HG03342 (cell line): ENCODE measurements at regions not wholly inside any gene's neighbourhood (a gene's known extent, or its start where the extent isn't known, plus 50 kb on each side); places are given as distances from the start of the nearest gene placed in this dataset.

Experiments
- ATAC-seq: cut with Tn5 transposase; IDR thresholded peaks from one replicate; pipeline ENCODE4 v1.9.1; 2021; ENCODE audit warnings: mild to moderate bottlenecking, moderate library complexity; ENCODE audit not compliant: unreplicated experiment

DNA sequence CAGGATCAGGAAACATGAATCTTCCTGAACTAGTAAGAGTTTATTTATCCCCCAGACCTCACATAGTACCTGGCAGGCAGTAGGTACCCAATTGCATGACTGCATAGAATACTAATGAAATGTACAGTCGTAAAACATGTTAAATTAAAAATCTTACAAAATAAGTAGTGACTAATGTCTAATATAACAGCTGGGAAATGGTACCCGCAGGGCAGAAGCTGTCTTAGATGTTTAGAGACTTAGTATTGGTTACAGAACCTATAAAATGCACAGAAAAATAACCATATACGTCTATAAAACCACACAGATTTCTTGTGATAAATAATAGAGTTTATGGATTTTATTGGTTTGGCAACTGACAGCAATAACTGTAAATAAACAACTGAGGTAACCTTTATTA, 139.1 kb upstream of the GMDS start:
- no peak for ATAC-seq

DNA sequence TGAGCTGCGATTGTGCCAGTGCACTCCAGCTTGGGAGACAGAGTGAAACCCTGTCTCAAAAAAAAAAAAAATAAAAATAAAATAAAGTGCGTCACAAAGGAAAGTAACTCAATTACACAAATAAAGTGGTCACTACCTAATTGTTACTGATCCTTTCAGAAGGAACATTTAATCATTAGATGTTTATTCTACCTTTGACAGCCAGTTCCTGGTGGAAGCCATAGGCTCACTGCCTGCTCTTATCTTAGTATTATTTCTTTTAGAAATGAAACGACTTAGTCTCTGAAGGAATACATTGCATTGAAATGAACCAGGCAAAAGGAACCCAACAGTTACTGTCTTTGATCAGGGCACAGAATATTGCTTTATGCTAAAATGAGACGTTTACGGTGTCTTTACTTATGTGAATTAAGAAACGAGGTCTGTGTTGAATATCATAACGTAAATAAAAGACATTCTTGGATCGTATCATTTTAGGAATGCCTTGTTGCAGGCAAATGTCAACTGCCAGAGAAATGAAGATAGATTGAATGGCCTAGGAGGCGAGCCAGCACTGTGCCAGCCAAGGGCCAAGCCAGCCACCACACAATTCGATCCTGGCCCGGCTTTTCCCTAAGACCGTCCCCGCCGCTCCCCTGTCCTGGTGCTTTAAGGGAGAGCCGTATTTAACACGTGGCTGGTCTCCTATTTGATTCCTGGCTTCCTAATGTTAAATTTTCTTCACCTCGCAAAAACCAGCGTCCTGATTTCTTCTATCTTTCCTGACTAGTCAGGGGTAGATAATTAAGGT, 136.7 kb upstream of the GMDS start:
- ATAC-seq, result no peak

DNA sequence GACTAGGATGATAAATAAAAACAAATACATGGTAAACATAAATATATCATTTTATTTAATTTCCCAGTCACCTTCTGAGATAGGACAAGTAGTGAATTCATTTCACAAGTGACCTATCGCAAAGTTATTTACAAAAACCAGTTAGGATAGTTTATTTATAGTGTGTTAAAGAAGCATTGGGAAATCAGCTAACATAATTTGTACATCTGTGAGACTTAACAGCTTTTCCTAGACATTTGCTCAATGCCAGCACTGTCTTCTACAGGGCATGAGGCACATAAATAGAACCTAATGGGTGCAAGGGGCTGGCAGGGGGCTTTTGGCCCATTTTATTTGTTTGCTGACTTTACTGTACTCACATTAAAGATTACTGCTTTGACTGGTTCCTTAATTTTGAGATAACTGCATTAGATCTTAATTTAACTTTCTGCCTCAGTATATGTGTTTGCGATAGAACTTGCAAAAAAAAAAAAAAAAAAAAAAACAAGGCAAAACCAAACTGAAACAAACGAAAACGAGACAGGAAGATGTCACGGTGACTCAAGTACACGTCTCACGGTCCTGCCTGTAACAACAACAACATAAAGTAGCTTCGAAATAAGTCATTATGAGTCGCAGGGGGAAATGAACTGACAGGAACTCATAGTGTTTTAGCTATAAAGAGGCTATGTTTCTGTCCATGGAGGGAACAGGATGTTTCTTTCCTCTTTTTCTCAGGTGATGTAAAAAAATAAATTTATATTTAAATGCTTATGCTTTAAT, 133.7 kb upstream of the GMDS start:
- ATAC-seq, result no peak

DNA sequence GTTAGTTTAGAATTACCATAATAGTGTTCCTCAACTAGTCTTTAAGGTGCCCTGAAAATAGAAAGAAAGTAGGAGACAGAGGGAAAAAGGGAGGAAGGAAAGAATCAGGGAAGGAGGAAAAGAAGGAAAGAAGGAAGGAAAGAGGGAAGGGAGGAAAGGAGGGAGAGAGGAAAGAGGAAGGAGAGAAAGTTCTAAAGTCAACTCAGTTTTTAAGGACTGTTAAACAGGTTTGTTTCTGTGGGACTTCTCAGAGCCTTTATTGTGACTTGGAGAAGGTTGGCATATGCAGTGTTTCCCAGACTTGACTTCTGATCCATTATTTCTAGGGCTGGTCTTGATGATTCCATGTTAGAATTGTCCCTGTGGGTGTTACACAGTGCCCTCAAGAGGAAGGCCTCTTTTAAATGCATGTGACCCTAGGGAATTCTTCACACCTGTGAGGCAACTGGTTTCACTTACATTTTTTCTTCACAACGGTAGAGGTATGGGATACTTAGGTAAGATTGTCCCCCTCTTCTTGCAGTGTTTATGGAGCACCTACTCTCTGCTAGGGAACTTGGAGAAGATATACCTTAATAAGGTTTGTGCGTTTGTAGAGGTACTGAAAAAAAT, 132.7 kb upstream of the GMDS start:
- ATAC-seq, result no peak

DNA sequence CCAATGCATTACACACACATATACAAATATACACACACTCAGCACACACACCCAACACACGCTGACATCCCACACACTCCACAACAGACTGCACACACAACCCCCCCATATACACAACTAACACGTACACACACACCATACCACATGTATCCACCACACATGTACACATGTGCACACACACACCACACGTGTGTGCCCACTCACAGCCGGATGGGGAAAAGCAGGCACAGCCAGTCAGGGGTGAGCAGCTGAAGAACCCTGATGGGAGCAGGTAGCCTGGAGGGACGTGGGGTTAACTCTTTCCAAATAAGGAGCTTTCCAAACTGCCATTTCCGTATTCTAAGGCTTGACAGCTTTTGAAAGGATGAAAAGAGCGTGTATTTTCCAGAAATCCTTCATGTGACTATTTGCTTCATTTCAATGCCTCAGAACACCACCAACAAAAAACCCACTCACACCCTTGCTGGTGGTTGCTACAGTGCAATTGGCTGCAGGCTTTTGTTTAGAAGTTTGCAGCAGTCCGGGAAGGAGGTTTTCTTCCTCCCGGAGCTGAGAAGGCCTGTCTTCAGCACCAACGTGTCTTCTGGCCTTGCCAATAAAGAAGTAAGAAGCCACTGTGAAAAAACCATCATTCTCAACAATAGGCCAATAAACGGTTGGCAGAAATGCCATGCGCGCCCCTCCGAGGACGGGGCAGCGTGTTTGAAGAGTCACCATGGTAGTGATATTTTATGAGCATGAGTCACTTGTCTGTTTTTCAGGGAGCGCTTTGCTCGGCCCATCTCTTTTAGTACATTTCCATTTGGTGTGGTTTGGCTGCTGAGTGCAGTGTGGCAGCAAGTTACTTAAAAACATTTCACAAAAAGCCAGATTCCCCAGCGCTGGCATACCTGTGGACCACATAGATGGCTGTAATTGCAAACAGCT, 131.3 kb upstream of the GMDS start:
- ATAC-seq, result no peak

DNA sequence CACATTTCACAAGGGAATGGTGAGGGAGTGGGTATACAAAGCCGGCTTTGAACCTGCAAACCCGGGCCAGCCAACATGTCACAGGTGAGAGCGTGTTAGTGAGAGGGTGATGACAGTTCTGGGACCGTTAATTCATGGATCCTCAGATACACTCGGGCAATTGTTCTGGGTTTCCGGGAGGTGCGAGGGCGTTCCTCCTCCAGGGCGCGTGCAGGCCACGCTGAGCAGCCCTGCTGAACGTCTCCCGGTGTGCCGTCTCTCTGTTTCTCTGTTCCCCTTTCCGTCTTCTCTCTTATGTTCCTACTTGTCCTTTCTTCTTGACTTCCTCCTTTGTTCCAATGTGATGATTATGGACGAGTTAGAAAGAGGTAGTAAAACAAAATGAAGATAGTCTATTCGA, 130.0 kb upstream of the GMDS start:
- no peak for ATAC-seq

DNA sequence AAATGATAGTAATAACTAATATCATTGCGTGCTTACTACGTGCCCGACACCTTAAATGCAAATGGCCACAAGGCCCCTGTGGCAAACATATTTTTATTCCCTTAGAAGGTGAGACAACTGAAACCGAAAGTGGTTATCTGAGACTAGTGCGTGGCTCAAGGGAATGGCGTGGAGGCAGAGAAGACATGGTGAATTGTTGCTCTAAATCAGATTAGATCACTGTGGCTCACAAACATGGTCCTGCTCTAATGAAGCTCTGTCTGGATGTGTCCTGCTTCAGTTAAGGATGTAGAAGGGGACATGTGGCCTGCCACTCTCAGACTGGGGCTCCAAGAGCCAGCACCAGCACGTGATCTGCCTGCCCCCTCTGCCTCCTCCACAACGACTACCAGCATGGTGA, 124.2 kb upstream of the GMDS start:
- ATAC-seq, result no peak

DNA sequence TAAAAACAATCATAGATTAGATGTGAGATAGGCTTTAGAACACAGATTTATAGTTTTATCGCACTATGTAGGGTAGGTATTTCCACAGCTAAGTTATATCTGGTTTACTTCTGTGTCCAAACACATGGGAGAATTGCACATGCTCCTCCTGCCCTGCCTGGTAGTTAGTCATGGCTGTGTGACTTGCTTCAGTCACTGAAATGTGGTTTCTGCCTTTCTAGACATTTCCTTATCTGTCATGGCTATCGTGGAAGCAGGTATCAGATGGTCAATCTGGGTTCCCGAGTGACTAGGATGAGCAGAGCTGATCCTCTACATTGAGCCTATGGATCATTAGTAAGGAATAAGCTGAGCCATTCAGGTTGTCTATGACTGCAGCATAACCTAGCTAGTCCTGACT, 117.8 kb upstream of the GMDS start:
- ATAC-seq, result no peak

DNA sequence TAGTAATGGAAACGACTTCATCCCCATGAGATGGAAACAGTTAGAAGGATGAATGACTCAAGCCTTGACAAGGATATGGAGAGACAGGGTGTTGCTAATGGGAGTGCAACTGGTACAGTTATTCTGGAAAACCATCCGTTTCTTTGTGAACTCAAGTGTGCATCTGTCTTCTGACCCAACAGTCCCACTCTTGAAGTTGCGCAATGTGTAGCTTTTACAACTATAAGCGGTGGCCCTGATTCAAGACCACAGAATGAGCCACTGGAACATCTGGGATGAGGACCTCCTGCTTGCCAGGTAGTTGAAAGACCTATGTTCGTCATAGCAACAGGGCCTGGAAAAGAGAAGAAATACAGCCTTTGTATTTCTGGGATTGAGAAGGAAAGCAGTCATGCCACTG, 115.8 kb upstream of the GMDS start:
- ATAC-seq, result no peak

DNA sequence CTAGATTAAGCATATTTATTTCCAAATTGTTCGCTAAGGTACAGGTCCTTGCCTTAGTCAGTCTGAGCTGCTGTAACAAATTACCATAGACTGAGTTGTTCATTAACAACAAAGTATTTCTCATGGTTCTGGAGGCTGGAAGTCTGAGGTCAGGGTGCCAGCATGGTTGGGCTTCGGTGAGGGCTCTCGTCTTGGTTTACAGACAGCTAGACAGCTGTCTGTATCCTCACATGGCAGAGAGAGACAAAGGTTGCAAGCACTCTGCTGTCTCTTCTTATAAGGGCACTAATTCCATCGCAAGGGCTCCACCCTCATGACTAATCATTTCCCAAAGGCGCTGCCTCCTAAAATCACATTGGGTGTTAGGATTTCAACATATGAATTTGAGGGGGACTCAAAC, 115.3 kb upstream of the GMDS start:
- ATAC-seq, result no peak

DNA sequence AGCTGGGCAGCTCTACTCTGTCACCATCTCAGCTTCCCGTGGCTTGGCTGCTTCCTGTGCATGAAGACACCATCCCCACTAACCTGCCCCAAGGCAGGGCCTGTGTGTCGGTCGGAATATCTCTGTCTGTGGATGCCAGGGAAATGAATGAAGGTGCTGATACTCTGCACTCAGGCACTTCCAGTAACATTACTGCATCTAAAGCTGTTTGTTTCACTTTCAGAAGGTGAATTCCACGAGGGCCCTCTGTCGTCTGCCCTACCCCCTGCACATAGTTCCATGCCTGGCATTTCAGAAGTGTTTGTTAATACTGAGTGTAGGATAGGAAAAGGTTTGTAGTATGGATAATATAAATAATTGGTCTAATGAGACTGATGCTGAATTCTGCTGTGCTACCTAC, 114.7 kb upstream of the GMDS start:
- no peak for ATAC-seq

DNA sequence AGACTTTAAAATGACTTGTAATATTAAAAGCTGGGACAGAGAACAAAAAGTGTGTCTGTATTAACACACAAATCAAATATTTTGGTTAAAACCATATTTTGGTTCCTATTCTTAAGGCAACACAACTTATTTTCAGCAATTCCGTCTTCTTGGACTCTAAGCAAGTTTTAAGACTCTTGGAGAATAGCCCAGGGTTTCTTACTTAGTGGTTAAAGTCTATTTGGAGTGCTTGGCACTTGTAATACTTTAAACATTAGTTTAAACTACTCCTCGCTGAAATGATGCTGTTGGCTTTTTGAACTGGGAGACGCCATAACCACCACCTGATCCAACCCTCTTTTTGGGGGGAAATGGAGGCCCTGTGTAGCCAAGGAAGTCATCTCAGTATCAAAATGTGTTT, 109.7 kb upstream of the GMDS start:
- no peak for ATAC-seq

DNA sequence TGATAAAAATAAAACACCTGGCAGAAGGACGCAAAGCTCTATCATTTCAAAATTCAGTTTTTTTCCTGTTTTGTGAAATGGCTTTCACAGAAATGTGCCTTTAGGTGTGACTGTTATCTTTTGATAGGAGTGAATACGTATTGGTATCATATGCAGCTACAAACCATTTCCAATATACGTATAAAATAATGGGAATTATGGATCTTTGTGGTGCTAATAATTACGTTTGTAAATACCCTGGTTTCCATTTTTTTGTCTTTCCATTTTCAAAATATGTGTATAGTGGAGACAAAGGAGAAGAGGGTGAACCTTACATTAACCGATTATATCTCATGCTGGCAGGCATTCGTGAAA, 108.7 kb upstream of the GMDS start:
- no peak for ATAC-seq

DNA sequence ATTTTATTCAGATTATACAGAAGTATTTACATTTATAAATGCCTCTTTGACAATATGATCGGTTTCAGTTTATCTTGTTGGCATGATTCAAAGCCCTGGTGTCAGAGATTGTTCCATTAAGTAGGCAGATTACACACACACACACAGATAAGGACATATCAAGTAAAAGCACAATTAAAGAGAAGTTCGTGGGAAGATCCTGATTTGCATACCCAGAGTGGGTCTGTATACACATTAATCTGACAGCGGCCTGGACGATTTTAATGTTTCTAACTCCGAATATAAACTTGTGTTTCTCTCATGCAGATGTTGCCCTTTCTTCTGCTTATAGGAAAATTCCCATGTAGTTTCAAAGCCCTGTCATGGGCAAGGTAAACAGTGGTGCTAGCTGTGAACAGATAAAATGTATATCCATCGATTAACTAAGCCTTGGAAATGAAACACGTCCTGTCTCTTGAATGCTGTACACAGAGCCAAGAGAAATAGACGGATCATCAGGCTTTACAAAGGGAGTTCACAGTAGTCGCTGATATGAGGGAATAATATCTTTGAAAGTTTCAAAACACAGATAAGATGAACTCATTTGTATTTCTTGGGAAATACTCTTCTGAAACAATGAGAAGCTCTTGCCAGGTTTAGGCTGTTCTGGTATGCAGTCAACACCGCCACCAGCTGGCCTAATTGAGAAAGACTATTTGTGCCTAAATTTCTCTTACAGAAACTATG, 108.2 kb upstream of the GMDS start:
- ATAC-seq, result no peak

DNA sequence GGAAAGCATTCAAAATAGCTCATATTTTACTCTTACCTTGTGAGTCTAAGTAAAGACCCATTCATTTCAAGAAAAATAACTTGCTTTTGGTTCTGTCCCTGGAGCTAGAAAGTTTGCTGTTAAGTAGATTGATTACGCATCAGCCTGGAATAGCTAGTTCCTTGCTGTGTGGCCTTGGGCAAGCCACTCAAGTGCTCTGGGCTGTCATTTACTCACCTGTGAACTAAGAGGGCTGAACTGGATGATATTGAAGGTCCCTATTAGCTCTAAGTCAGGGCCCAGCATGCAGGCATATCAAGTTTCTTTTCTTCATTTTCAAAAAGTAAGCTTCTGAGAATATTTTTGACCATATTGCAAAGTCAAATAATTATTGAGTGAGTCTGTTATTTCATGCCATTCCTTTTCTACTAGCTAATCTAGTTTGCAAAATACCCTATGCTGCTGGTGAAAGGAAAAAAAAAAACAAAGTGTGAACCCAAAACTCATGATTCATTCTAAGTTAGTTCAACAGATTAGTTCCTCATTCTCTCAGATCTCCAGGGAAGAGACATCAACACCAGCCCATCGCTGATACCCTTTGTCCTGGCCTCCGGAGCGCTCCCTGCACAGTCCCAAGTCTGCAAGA, 106.5 kb upstream of the GMDS start:
- no peak for ATAC-seq

DNA sequence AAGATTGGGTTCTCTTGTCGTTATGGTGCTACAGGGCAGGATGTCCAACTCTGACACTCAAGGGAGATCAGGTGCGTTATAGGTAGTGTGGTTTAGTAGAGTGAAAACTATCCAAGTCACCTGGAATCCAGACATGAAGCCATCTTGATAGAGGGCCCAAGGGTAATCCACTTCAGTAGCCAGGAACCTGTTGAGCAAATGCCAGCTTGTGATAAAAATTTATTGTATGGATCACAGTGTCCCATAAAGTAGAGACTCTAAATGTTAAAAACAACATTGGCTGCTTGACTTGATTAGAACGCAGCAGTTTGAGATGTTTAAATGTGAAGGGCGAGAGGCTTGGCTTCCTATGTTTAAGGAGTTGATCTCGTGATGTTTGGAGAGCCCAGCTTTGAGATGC, 105.7 kb upstream of the GMDS start:
- ATAC-seq, result no peak

DNA sequence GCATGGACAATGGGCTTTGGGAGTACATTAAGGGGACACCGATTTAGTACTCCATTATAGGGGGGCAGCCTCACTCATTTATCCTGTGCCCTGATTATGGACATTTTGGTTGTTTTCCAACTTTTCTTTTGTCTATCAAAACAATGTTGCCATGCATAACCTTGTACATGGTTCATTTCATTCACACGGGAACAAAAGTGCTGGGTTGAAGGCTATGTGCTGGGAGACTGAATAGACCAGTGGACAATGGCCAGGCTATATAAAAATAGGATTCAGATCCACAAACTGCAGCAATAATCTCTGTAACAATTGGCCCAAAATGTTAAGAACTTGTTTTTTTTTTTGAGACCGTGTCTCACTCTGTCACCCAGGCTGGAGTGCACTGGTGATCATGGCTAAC, 100.7 kb upstream of the GMDS start:
- ATAC-seq, result no peak

DNA sequence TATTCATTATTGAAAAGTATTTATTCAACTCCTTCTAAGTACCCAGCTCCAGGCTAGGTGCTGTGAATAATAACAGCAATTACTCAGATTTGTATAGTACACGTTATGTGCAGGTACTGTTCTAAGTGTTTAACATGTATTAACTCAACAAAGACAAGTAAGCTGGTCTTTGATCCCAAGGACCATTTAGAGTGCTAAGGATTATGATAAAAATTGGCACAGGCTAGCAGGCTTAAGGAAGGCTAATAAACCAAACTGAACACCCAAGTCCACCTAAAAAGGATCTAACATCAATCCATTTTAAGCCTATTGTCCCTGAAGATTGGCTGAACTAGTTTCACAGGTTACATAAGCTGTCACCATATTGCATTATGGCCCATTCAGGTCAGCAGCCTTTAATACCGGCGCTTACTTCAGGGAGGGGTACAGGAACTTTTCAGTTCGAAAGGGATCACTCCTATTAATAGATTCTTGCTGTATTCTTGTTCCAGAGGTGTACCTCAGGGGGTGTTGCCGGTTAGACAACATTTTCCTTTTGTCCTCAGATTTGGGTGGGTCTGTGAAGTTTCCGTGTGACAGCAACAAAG, 99.0 kb upstream of the GMDS start:
- no peak for ATAC-seq

DNA sequence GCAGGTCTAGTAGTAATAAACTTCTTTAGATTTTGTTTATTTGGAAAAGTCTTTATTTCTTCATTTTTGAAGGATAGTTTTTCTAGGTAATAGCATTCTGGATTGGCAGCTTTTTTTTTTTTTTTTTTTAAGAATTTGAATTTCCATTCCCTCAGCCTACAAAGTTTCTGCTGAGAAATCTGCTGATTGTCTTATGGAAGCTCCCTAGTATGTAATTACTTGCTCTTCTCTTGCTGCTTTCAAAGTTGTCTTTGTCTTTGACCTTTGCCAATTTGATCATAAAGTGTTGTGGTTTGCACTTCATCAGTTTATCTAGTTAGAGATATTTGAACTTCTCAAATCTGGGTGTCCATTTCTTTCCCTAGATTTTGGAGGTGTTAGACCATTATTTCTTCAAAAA, 82.2 kb upstream of the GMDS start:
- ATAC-seq, result no peak
